Esophagus squamous epithelium (tissue), 5 donors: ENCODE measurements at regions not wholly inside any gene's neighbourhood (a gene's known extent, or its start where the extent isn't known, plus 50 kb on each side); places are given as distances from the start of the nearest gene placed in this dataset.

Experiments
- DNase-seq: peaks from one replicate; lab custom pipeline; 2025; lab: John Stamatoyannopoulos, UW
- H3K27ac ChIP-seq, 4 donors: fragments of 200-600 bp; sonication (generic); one replicate each; pipeline ENCODE4 v1.5.1; 2016 to 2019; ENCODE audit warnings: mild to moderate bottlenecking in 1 of 4
- H3K27me3 ChIP-seq, 4 donors: fragments of 200-600 bp; sonication (generic); 1 replicate in 3 of 4; 2 replicates in 1 of 4; pipeline versions ENCODE4 v1.5.1 to v1.6.0; 2017 to 2021; ENCODE audit warnings: antibody characterized with exemption in 1 of 4
- H3K36me3 ChIP-seq, 3 donors: fragments of 200-600 bp; sonication (generic); one replicate each; pipeline ENCODE4 v1.5.1; 2016 to 2019
- H3K4me1 ChIP-seq, 3 donors: fragments of 200-600 bp; sonication (generic); one replicate each; pipeline ENCODE4 v1.5.1; 2017 to 2019
- H3K4me3 ChIP-seq, 4 donors: fragments of 200-600 bp; sonication (generic); 1 replicate in 3 of 4; 2 replicates in 1 of 4; pipeline ENCODE4 v1.5.1; 2016 to 2019; ENCODE audit warnings: mild to moderate bottlenecking in 2 of 4, moderate library complexity in 1 of 4
- H3K9me3 ChIP-seq, 3 donors: fragments of 200-600 bp; sonication (generic); one replicate each; pipeline ENCODE4 v1.5.1; 2016 to 2019
- CTCF ChIP-seq, 6 experiments: fragments of 450-650 bp in 4 of 6; fragments of 200-600 bp in 2 of 6; sonication (generic) in 2 of 6; IDR thresholded peaks; one replicate each; pipeline ENCODE4 v1.5.1; 2016 to 2019; ENCODE audit warnings: antibody characterized with exemption in 6 of 6, mild to moderate bottlenecking in 4 of 6, moderate library complexity in 4 of 6
- POLR2A ChIP-seq, 4 donors: fragments of 450-650 bp; IDR thresholded peaks; one replicate each; pipeline ENCODE4 v1.6.1; 2017; ENCODE audit warnings: antibody characterized with exemption in 4 of 4, mild to moderate bottlenecking in 4 of 4, moderate library complexity in 3 of 4
- WGBS, 2 donors: methylation state at CpG; one replicate each; pipeline ENCODE4 v1.1.5; 2018; 5-methylcytosine and 5-hydroxymethylcytosine counted together
- intact Hi-C: fragments of 100-400 bp; cut with DNase I; formaldehyde crosslinking; loops from one replicate; pipeline ENCODE4 v1.15.0; 2022
- donor health status: DM: yes; HTN: yes; CAD: no.

DNA sequence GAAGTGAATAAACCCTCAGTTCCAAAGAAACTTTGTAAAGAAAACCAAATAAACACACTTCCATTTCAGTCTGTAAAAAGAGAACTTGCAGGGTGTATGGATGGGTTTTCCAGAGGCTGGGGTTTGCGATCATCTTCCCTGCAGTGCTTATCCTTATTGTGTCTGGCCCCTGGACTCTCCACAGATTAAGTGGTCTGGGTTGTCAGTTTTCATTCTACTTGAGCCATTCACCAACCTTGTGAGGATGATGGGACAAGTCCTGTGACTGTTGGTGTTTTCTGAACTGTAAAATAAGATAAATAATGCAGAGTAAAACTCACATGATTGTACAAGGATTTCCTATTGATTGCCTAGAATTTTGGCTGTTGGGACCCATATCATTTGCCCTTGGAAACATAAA lies 166.1 kb upstream of the MOCS2 start:
- H3K4me1 ChIP-seq: no peaks in the 10 kb centered on the region
- intact Hi-C loops: no loop called here
- no peak for TF ChIP-seq CTCF (IDR thresholded peaks at IDR 0.05)
- TF ChIP-seq POLR2A (IDR thresholded peaks at IDR 0.05): no peak
- no peak for DNase-seq
- H3K4me3 ChIP-seq: no peak overlapping the region
- H3K27me3 ChIP-seq: no peaks in the 10 kb centered on the region
- WGBS, 2 donors: 67 to 87% methylated on average over 1 of the region's 1 CpG
- H3K9me3 ChIP-seq: no peaks in the 10 kb centered on the region
- H3K27ac ChIP-seq: no peak overlapping the region
- no peaks in the 10 kb centered on the region for H3K36me3 ChIP-seq

- Histone ChIP-seq H3K4me1 (no peaks in the 10 kb centered on the region), H3K36me3 (no peaks in the 10 kb centered on the region), H3K4me3 (no peak overlapping the region), H3K27me3 (no peaks in the 10 kb centered on the region), H3K27ac (no peak overlapping the region), H3K9me3 (no peaks in the 10 kb centered on the region)
- WGBS, 2 donors: 71% methylated on average over 3 of the region's 3 CpGs
- intact Hi-C loops: no loop called here
- no peak for TF ChIP-seq POLR2A (IDR thresholded peaks at IDR 0.05)
- no peak for TF ChIP-seq CTCF (IDR thresholded peaks at IDR 0.05)
- DNase-seq: no peak
Measured at GRCh38 chr5:53276825-53277224, 167.3 kb upstream of the MOCS2 start.

DNA sequence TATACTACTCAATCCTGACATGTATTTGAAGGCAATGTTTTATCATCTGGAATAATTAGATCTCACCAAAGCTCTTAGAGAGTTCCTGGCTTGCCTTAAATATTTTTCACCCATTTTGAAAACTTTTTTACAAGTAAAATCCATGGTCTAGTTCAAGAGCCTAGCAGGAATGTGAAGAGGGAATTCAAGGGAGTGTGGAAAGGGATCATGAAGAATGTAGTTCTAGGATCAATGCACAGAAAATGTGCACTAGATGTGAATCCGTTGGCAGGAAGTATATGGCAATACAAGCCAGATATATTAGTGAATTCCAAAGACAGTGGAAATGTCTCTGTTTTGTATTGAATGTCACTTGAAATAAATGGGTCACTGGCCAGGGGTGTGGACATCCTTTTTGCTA lies 167.9 kb upstream of the MOCS2 start:
- intact Hi-C loops: no loop called here
- DNase-seq: no peak
- no peaks in the 10 kb centered on the region for H3K27me3 ChIP-seq
- H3K4me1 ChIP-seq: no peaks in the 10 kb centered on the region
- no peak for TF ChIP-seq CTCF (IDR thresholded peaks at IDR 0.05)
- no peak for TF ChIP-seq POLR2A (IDR thresholded peaks at IDR 0.05)
- 44 to 82% methylated on average over 1 of the region's 1 CpG for WGBS, 2 donors
- no peak overlapping the region for H3K4me3 ChIP-seq
- no peak overlapping the region for H3K27ac ChIP-seq
- H3K9me3 ChIP-seq: no peaks in the 10 kb centered on the region
- H3K36me3 ChIP-seq: no peaks in the 10 kb centered on the region

GRCh38 chr5:53287573-53287972 lies 178.0 kb upstream of the MOCS2 start:
- no peaks in the 10 kb centered on the region for H3K4me1 ChIP-seq
- intact Hi-C loops: no loop called here
- H3K27ac ChIP-seq: no peak overlapping the region
- peaks cover 0 to 10% (median 0%) of the 10 kb centered on the region in 3 donors for H3K9me3 ChIP-seq
- DNase-seq: no peak
- H3K27me3 ChIP-seq: no peaks in the 10 kb centered on the region
- H3K36me3 ChIP-seq: no peaks in the 10 kb centered on the region
- no peak for TF ChIP-seq POLR2A (IDR thresholded peaks at IDR 0.05)
- TF ChIP-seq CTCF (IDR thresholded peaks at IDR 0.05): no peak
- H3K4me3 ChIP-seq: no peak overlapping the region

- H3K9me3 ChIP-seq: peaks cover 0 to 10% (median 0%) of the 10 kb centered on the region in 3 donors
- DNase-seq: no peak
- H3K27me3 ChIP-seq: no peaks in the 10 kb centered on the region
Measured at GRCh38 chr5:53288511-53288910, 179.0 kb upstream of the MOCS2 start.

More at GRCh38 chr5:53288511-53288910, 179.0 kb upstream of the MOCS2 start:
- TF ChIP-seq POLR2A (IDR thresholded peaks at IDR 0.05) (no peak), CTCF (IDR thresholded peaks at IDR 0.05) (no peak)
- Histone ChIP-seq H3K36me3 (no peaks in the 10 kb centered on the region), H3K4me3 (no peak overlapping the region), H3K4me1 (no peaks in the 10 kb centered on the region), H3K27ac (no peak overlapping the region)
- intact Hi-C loops: no loop called here
